DND-41 (cell line): ENCODE measurements at regions not wholly inside any gene's neighbourhood (a gene's known extent, or its start where the extent isn't known, plus 50 kb on each side); places are given as distances from the start of the nearest gene placed in this dataset.

ENCODE experiments used
- ATAC-seq: fragments of 200-7000 bp; cut with Tn5 transposase; 3 replicates; pipeline ENCODE4 v1.9.1; 2021; ENCODE audit warnings: low read depth; ENCODE audit not compliant: insufficient read depth
- DNase-seq: peaks from one replicate; pipeline ENCODE4 v3.0.0-alpha.2; 2020
- H2AFZ ChIP-seq: 2 replicates; pipeline ENCODE4 v1.6.0; 2012; ENCODE audit warnings: low read depth, low read length
- H3K27ac ChIP-seq: 2 replicates; pipeline ENCODE4 v1.5.1; 2012; ENCODE audit warnings: low read length, inconsistent platforms
- H3K27me3 ChIP-seq: fragments of 200-600 bp; sonication (generic); 2 replicates; pipeline ENCODE4 v1.6.0; 2012; ENCODE audit warnings: low read length, mild to moderate bottlenecking, inconsistent platforms; ENCODE audit not compliant: insufficient read depth, poor library complexity
- H3K36me3 ChIP-seq: 2 replicates; pipeline ENCODE4 v1.5.1; 2012; ENCODE audit warnings: low read length, inconsistent platforms; ENCODE audit not compliant: insufficient read depth
- H3K4me1 ChIP-seq: 2 replicates; pipeline ENCODE4 v1.5.1; 2012; ENCODE audit warnings: mild to moderate bottlenecking, low read length; ENCODE audit not compliant: insufficient read depth
- H3K4me2 ChIP-seq: 2 replicates; pipeline ENCODE4 v1.6.0; 2012; ENCODE audit warnings: mild to moderate bottlenecking, moderate library complexity, low read length, inconsistent platforms; ENCODE audit not compliant: insufficient read depth
- H3K4me3 ChIP-seq, 2 experiments: fragments of 200-600 bp in 1 of 2; shearing (Covaris generic) in 1 of 2; 2 replicates each; pipeline ENCODE4 v1.5.1; 2012 to 2016; ENCODE audit warnings: inconsistent platforms in 2 of 2, low read length in 2 of 2, mild to moderate bottlenecking in 2 of 2, low read depth in 1 of 2, moderate library complexity in 1 of 2
- H3K79me2 ChIP-seq: 2 replicates; pipeline ENCODE4 v1.6.0; 2012; ENCODE audit warnings: low read length, inconsistent platforms; ENCODE audit not compliant: insufficient read depth
- H3K9ac ChIP-seq: 2 replicates; pipeline ENCODE4 v1.6.0; 2012; ENCODE audit warnings: low read depth, mild to moderate bottlenecking, inconsistent platforms, low read length, moderate library complexity
- H3K9me3 ChIP-seq: 2 replicates; pipeline ENCODE4 v1.5.1; 2012; ENCODE audit warnings: low read length, moderate library complexity, mild to moderate bottlenecking, inconsistent platforms; ENCODE audit not compliant: insufficient read depth, severe bottlenecking
- H4K20me1 ChIP-seq: 2 replicates; pipeline ENCODE4 v1.6.0; 2012; ENCODE audit warnings: low read length; ENCODE audit not compliant: insufficient read depth
- CTCF ChIP-seq: IDR thresholded peaks from 2 replicates; pipeline ENCODE4 v1.5.1; 2012; ENCODE audit warnings: borderline replicate concordance, low read length, moderate library complexity, mild to moderate bottlenecking; ENCODE audit not compliant: poor library complexity, severe bottlenecking; ENCODE audit errors: extremely low read depth
- EZH2 ChIP-seq: IDR thresholded peaks from 3 replicates; pipeline ENCODE4 v1.6.1; 2012; ENCODE audit warnings: borderline replicate concordance, low read depth, mild to moderate bottlenecking, moderate library complexity, low read length, inconsistent platforms; ENCODE audit not compliant: severe bottlenecking

GRCh38 chr22:49155770-49156580 lies 671.7 kb downstream of the BRD1 start:
- TF ChIP-seq EZH2, result no peak
- no peak for TF ChIP-seq CTCF
- ATAC-seq (no peak), DNase-seq (no peak)
- no peaks in the 10 kb centered on the region for H3K4me1 ChIP-seq
- H3K27me3 ChIP-seq, result no peaks in the 10 kb centered on the region
- no peaks in the 10 kb centered on the region for H3K36me3 ChIP-seq
- H3K4me2 ChIP-seq, result no peak overlapping the region
- H3K27ac ChIP-seq, result no peak overlapping the region
- H2AFZ ChIP-seq, result no peak overlapping the region
- no peak overlapping the region for H3K4me3 ChIP-seq
- H3K9me3 ChIP-seq, result no peaks in the 10 kb centered on the region
- H3K79me2 ChIP-seq, result no peaks in the 10 kb centered on the region
- no peaks in the 10 kb centered on the region for H4K20me1 ChIP-seq
- H3K9ac ChIP-seq, result no peak overlapping the region

- H3K9ac ChIP-seq, result no peak overlapping the region
- ATAC-seq (no peak), DNase-seq (no peak)
- H3K36me3 ChIP-seq, result no peaks in the 10 kb centered on the region
- H2AFZ ChIP-seq, result no peak overlapping the region
- no peaks in the 10 kb centered on the region for H3K27me3 ChIP-seq
- H3K27ac ChIP-seq, result no peak overlapping the region
- H3K79me2 ChIP-seq, result no peaks in the 10 kb centered on the region
- no peaks in the 10 kb centered on the region for H3K4me1 ChIP-seq
- no peaks in the 10 kb centered on the region for H3K9me3 ChIP-seq
- no peak for TF ChIP-seq EZH2
- no peak for TF ChIP-seq CTCF
- no peaks in the 10 kb centered on the region for H4K20me1 ChIP-seq
- H3K4me2 ChIP-seq, result no peak overlapping the region
- H3K4me3 ChIP-seq, result no peak overlapping the region
Observed at GRCh38 chr22:49155039-49155769, 672.5 kb downstream of the BRD1 start.

- Histone ChIP-seq H3K9me3 (no peaks in the 10 kb centered on the region), H3K4me1 (no peaks in the 10 kb centered on the region)
- no peak for TF ChIP-seq CTCF
- no peak for TF ChIP-seq EZH2
Observed at GRCh38 chr22:49154433-49154832, 673.2 kb downstream of the BRD1 start.

More at GRCh38 chr22:49154433-49154832, 673.2 kb downstream of the BRD1 start:
- Histone ChIP-seq H4K20me1 (no peaks in the 10 kb centered on the region), H3K79me2 (no peaks in the 10 kb centered on the region), H3K36me3 (no peaks in the 10 kb centered on the region), H3K27me3 (no peaks in the 10 kb centered on the region), H3K4me3 (no peak overlapping the region), H3K27ac (no peak overlapping the region), H3K9ac (no peak overlapping the region), H2AFZ (no peak overlapping the region), H3K4me2 (no peak overlapping the region)
- ATAC-seq (no peak), DNase-seq (no peak)
